GM15510 (cell line): ENCODE measurements at regions not wholly inside any gene's neighbourhood (a gene's known extent, or its start where the extent isn't known, plus 50 kb on each side); places are given as distances from the start of the nearest gene placed in this dataset.

Source experiments
- POLR2A ChIP-seq: IDR thresholded peaks from 3 replicates; pipeline ENCODE4 v1.6.1; 2011; ENCODE audit warnings: borderline replicate concordance; ENCODE audit not compliant: insufficient read length; ENCODE audit errors: extremely low read depth

DNA sequence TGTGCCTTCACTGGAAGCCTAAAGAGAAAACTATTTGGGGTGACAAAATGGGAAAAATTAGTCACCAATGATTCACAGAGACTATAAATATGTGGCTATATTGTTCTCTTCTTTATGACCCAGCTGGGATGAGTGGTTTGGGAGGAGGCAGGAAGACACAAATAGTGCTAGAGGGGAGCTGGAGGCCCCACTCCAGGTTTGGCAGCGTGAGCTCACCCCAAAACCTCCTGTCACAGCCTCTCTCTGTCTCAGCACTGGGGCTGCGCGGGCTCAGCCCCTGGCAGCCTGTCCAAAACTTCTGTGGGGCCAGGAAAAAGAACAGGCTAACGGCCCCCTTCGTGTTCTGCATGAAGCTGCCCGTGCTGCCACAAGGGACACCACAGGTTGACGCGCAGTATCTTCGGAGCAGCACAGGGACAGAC lies 73.2 kb upstream of the LCLAT1 start:
- no peak for TF ChIP-seq POLR2A

DNA sequence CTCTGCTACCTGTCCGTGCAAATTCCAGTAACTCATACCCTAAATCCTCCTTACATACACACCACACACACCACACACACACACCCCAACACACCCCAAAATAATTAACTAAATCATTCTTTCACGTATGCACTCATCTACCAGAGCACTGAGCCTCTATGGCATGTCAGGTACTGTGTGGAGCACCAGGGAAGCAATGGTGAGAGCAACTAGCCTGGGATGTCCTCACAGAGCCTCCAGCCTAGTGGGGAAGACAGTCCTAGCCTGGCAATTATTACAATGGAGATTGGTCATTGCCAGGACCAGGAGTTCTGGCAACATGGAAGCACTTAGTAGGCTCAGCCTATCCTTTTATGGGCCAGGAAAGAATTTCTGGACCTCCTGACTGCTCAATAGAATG lies 72.7 kb upstream of the LCLAT1 start:
- TF ChIP-seq POLR2A: no peak

DNA sequence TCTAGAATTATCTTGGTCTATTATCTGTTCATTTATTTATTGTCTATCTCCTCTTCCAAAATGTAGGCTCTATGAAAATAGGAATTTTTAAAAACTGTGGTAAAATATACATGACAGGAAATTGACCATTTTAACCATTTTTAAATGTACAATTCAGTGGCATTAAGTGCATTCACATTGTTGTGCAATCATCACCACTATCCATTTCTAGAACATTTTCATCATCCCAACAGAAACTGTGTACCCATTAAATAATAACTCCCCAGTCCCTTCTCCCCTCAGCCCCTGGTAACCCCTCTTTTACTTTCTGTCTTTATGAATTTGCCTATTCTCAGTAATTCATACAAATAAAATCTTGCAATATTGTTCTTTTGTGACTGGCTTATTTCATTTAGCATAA lies 71.1 kb upstream of the LCLAT1 start:
- TF ChIP-seq POLR2A: no peak

DNA sequence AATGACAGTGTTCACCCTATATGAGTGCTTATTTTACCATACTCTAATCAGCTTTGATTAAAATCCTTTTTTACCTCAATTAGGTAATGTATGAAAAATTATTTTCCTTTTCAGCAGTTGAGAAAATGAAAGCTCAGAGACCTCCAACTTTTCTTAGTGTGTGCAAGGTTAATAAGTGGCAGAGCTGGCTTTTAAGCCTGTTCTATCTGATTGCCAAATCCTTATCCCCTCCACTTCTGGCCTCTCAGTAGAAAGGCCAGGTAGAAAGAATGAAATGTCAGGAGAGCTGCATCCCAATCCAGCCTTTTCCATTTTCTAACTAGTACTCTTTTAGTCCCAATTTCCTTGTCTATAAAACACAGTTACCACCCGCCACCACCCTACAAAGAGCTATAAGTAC lies 67.6 kb upstream of the LCLAT1 start:
- no peak for TF ChIP-seq POLR2A

DNA sequence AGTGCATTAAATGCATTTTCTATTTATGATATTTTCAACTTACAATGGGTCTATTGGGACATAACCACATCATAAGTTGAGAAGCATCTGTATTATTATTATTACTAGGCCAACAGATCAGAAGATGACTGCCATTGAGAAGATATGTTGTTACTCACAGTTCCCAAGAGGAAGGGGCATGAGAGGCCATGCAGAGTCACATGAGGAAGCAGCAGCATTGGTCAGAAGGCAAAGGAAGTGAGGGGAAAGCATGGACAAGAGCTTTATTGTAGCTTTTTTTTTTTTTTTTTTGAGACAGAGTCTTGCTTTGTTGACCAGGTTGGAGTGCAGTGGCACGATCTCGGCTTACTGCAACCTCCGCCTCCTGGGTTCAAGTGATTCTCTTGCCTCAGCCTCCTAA lies 66.2 kb upstream of the LCLAT1 start:
- no peak for TF ChIP-seq POLR2A

DNA sequence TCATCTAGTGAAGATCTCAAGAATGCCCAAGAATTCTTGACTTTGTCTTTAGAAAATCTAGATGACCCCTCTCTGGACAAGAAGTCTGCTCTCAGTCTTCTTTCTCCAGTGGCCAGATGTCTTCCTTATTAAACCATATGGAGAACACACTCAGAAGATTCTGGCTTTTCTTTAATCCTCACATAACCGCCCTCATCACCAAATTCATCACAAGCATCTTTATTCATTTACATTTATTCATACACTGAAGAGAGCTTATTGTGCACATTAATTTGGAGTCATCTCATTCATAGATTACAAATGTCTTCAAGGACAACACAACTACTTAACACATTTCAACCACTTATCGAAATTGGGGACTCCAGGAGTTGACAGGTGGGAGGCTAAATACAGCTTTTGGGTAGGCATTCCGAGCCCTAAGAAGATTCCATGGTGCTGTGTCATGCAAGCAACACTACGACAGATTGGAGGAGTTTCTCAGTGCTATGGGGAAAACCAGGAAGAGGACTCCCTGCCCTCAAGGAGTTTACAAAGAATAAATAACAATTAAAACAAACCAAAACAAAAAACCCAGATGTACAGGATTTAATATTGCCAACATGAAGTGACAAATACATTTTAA lies 64.8 kb upstream of the LCLAT1 start:
- no peak for TF ChIP-seq POLR2A

DNA sequence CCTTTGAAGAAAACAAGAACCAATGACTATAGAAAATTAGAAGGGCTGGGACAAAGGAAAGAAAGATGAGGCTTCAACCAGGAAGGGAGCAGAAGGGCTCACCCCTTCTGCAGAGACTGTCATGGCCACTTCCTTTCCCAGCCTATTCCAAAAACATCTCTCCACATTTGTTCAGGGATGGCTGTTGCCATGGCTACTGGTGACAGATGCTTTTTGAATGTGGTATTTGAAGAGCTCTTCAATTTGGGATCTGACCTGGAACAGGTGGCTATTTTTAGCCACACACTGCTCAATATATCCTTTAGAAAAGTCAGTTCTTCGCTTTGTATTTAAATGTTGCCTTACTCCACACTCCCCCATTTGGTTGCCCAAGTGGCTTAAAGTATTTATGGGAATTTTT lies 64.1 kb upstream of the LCLAT1 start:
- TF ChIP-seq POLR2A: no peak

DNA sequence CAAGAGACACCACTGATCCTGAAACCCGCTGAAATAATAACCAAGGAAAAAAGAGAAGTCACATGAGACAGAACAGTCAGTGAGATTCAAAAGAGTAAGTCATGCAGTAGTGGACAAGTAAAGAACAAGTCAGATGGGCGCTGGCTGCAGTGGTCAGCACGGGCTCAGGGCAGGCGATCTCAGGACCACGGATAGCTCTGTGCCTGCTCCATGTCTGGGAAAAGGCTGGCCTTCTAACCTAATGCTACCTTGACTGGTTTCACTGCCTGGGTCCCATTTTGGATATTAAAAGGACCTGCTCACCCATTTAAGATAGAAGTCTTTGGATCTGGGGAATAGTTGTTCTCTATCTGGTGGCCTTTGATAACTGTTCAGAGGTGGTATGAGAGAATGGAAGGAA lies 61.7 kb upstream of the LCLAT1 start:
- no peak for TF ChIP-seq POLR2A

DNA sequence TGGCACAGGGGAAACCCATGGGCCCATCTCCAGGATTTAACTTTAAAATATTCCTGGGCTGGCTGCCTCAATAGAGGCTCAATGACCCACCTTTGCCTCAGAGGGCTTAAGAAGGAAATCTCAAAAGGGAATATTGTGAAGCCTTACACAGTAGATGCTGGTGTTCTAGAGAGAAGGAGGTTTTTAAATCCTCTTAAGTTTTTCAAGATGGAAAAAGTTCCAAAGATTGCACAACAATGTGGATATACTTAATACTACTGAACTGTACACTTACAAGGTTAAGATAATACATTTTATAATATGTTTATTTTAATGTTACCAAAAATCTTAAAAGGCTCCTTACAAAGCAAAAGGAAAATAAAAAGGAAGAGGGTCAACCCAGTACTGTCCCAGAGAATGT lies 54.9 kb upstream of the LCLAT1 start:
- TF ChIP-seq POLR2A: no peak

DNA sequence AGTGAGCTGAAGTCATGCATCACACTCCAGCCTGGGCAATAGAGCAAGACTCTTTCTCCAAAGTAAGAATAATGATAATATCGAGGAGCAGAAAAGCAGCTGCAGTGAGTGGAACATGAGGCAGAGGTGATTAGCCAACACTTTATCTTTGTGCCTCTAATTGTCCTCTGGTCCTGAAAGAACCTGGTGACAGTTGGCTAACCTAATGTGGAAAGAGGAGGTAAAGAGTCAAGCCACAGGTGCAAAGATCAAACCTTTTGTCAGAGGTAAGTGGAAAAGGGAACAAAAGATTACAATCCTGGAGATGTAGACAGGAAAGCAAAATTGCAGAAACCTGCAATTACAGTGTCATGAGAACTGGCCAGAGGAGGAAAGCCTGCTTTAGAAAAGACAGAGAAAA lies 53.5 kb upstream of the LCLAT1 start:
- no peak for TF ChIP-seq POLR2A

DNA sequence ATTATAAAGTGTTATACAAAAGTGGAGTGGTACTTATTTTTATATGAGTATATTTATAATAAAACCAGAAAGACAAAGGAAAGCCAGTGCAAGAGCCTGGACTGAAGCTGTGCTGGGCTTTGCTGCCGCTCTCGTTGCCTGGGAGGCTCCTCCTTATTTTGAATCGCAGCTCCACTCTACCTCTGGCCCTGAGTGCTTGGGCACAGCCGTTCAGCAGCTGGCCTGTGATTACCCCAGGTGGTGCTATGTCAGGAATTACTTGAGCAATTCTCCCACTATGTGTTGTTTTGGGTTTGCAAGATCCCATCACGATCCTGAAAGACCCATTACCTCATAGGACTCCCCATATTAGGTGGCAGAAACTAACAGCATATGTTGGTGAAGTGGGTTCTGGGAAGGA lies 53.0 kb upstream of the LCLAT1 start:
- TF ChIP-seq POLR2A: no peak

DNA sequence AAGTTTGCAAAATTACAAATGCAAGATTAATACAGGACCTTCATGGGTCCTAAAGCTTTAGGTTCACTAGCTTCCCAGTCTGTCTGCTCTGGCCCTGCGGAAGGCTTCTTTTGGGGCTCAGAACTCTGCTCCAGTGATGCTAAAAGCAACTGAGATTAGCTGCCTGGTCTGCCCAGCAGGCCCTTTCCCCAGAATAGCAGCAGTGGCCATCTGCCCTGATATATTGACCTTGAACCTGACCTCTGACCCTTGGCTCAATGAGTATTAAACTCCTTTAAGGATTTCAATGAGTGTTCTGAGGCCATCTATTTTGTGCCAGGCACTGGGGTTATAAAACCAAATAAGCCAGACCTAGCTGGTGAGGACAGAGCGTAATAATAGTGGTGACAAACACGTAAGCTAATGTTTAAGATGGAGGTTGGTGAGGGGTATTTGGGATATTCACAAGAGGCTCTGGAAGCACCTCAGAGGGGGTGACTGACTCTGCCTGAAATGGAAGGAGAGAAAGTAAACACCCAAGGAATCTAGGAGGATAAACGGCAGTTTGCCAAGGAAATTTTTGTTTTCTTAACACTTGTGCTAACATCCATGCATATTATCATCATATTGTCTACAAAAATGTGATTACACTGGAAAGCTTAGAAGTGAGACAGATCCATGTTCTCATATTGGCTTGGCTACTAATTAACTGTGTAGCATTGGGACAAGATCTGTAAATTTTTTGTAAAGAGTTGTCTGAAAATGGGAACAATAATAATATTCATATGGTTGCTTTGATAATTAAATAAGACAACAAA lies 50.4 kb upstream of the LCLAT1 start:
- no peak for TF ChIP-seq POLR2A
